Body of pancreas (tissue), 4 donors: ENCODE measurements at regions not wholly inside any gene's neighbourhood (a gene's known extent, or its start where the extent isn't known, plus 50 kb on each side); places are given as distances from the start of the nearest gene placed in this dataset.

ENCODE experiments used
- ATAC-seq: fragments of 150-250 bp; one replicate; pipeline ENCODE4 v1.9.1; 2016
- DNase-seq, 4 donors: peaks; one replicate each; pipeline ENCODE4 v3.0.0-alpha.2; 2019
- H3K27ac ChIP-seq, 4 donors: fragments of 200-600 bp; sonication (generic); 1 replicate in 3 of 4; 2 replicates in 1 of 4; pipeline versions ENCODE4 v1.5.1 to v1.6.1; 2016 to 2019; ENCODE audit warnings: mild to moderate bottlenecking in 1 of 4, mixed read lengths in 1 of 4, moderate library complexity in 1 of 4
- H3K27me3 ChIP-seq, 2 donors: fragments of 200-600 bp; sonication (generic); one replicate each; pipeline ENCODE4 v1.6.0; 2016; ENCODE audit warnings: mild to moderate bottlenecking in 1 of 2
- H3K36me3 ChIP-seq, 2 donors: fragments of 200-600 bp; sonication (generic); replicated peaks in 1 of 2; 2 replicates each; pipeline ENCODE4 v1.5.1; 2016; ENCODE audit warnings: low read depth in 2 of 2; ENCODE audit not compliant: insufficient read depth in 1 of 2
- H3K4me1 ChIP-seq: fragments of 200-600 bp; sonication (generic); one replicate; pipeline ENCODE4 v1.6.0; 2016
- H3K4me3 ChIP-seq, 2 donors: fragments of 200-600 bp; sonication (generic); 1 replicate in 1 of 2; 2 replicates in 1 of 2; pipeline ENCODE4 v1.5.1; 2016 to 2019
- H3K9me3 ChIP-seq, 3 donors: fragments of 200-600 bp; sonication (generic); 1 replicate in 2 of 3; 2 replicates in 1 of 3; pipeline ENCODE4 v1.5.1; 2016
- POLR2A ChIP-seq, 3 donors: fragments of 450-650 bp; IDR thresholded peaks; one replicate each; pipeline ENCODE4 v1.6.1; 2016; ENCODE audit warnings: antibody characterized with exemption in 3 of 3, mild to moderate bottlenecking in 2 of 3
- WGBS, 2 donors: methylation state at CpG; one replicate each; pipeline ENCODE4 v1.1.5; 2017; 5-methylcytosine and 5-hydroxymethylcytosine counted together
- intact Hi-C: fragments of 100-400 bp; cut with DNase I; formaldehyde crosslinking; loops from one replicate; pipeline ENCODE4 v1.15.1; 2023
- TF ChIP-seq, protein P1 (sequence below), 7 experiments: fragments of 450-650 bp in 4 of 7; fragments of 200-600 bp in 3 of 7; sonication (generic) in 3 of 7; IDR thresholded peaks; one replicate each; pipeline ENCODE4 v1.5.1; 2016 to 2019; ENCODE audit warnings: antibody characterized with exemption in 7 of 7

DNA sequence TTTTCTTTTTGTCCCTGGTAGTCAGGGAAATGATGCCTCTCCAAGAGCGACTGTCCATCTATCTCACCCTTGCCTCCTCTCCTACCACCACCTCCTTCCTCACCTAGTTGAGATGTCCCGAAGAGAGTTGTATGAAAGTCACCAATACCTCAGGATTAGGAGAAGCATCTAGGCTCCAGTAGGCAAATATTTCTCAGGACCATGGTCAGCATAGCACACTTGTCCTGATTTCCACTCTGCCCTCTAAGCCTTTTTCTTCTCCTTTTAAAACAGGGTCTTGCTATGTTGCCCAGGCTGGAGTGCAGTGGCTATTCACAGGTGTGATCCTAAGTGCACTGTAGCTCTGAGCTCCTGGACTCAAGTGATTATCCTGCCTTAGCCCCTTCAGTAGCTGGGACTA lies 268.4 kb upstream of the PELI2 start:
- no peak overlapping the region for H3K4me3 ChIP-seq
- no peak for ATAC-seq
- intact Hi-C loops, result no loop called here
- H3K27ac ChIP-seq, result no peak overlapping the region
- no peaks in the 10 kb centered on the region for H3K36me3 ChIP-seq
- no peak for DNase-seq
- no peaks in the 10 kb centered on the region for H3K4me1 ChIP-seq
- H3K9me3 ChIP-seq, result no peaks in the 10 kb centered on the region
- no peak for TF ChIP-seq POLR2A (IDR thresholded peaks at IDR 0.05)
- TF ChIP-seq, protein P1, sequence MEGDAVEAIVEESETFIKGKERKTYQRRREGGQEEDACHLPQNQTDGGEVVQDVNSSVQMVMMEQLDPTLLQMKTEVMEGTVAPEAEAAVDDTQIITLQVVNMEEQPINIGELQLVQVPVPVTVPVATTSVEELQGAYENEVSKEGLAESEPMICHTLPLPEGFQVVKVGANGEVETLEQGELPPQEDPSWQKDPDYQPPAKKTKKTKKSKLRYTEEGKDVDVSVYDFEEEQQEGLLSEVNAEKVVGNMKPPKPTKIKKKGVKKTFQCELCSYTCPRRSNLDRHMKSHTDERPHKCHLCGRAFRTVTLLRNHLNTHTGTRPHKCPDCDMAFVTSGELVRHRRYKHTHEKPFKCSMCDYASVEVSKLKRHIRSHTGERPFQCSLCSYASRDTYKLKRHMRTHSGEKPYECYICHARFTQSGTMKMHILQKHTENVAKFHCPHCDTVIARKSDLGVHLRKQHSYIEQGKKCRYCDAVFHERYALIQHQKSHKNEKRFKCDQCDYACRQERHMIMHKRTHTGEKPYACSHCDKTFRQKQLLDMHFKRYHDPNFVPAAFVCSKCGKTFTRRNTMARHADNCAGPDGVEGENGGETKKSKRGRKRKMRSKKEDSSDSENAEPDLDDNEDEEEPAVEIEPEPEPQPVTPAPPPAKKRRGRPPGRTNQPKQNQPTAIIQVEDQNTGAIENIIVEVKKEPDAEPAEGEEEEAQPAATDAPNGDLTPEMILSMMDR (IDR thresholded peaks at IDR 0.05), result no peak
- H3K27me3 ChIP-seq, result no peaks in the 10 kb centered on the region
- 93 to 100% methylated on average over 2 of the region's 2 CpGs for WGBS, 2 donors

DNA sequence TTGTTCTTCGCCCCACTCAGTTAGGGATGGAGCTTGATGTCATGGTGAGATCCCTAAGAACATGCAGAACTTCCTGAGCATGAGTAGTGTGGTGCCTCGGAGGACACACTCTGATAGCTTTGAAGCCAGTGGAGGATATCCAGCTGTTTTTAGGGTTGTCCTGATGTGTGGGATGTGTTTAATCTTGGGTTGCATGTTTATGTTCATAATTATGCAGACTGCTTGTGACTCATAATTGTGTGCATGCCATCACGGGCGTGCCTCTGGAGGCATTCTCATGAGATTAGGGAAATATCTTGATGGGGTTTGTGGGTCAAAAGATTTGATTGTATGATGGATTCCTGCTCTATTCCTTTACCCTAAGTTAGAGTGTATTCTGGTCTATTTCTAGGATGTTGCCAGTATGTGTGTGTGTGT lies 267.4 kb upstream of the PELI2 start:
- TF ChIP-seq, protein P1 (IDR thresholded peaks at IDR 0.05), result no peak
- TF ChIP-seq POLR2A (IDR thresholded peaks at IDR 0.05), result no peak
- ATAC-seq (no peak), DNase-seq (no peak)
- WGBS, 2 donors, result 79 to 82% methylated on average over 4 of the region's 4 CpGs
- Histone ChIP-seq H3K9me3 (no peaks in the 10 kb centered on the region), H3K4me1 (no peaks in the 10 kb centered on the region), H3K4me3 (no peak overlapping the region), H3K27ac (no peak overlapping the region), H3K36me3 (no peaks in the 10 kb centered on the region), H3K27me3 (no peaks in the 10 kb centered on the region)
- intact Hi-C loops, result no loop called here

GRCh38 chr14:55851301-55851700 lies 266.9 kb upstream of the PELI2 start:
- Histone ChIP-seq H3K27me3 (no peaks in the 10 kb centered on the region), H3K27ac (no peak overlapping the region), H3K4me3 (no peak overlapping the region), H3K36me3 (no peaks in the 10 kb centered on the region), H3K9me3 (no peaks in the 10 kb centered on the region), H3K4me1 (no peaks in the 10 kb centered on the region)
- TF ChIP-seq, protein P1 (IDR thresholded peaks at IDR 0.05), result no peak
- no peak for TF ChIP-seq POLR2A (IDR thresholded peaks at IDR 0.05)
- DNase-seq (no peak), ATAC-seq (no peak)
- 67 to 72% methylated on average over 2 of the region's 2 CpGs for WGBS, 2 donors
- intact Hi-C loops, result no loop called here

DNA sequence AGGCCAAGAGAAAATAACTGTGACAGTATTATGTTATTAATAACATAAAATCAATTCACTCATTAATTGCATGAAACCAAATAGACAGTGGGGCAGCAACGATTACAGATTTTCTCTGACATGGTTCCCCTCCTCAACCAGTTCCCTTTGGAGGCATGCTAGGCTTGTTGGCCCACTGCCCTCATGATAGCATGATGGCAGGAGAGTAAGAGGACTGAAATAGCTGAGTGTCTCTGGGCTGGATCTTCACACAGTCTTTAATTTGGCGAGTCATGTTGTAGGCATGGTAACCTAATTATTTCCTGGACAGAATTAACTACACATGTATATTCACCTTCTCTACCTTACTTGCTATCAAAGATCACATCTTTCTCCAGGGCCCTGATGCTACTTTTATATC lies 266.2 kb upstream of the PELI2 start:
- Histone ChIP-seq H3K4me3 (no peak overlapping the region), H3K9me3 (no peaks in the 10 kb centered on the region), H3K27me3 (no peaks in the 10 kb centered on the region), H3K4me1 (no peaks in the 10 kb centered on the region), H3K36me3 (no peaks in the 10 kb centered on the region), H3K27ac (no peak overlapping the region)
- ATAC-seq (no peak), DNase-seq (no peak)
- TF ChIP-seq, protein P1 (IDR thresholded peaks at IDR 0.05), result no peak
- no peak for TF ChIP-seq POLR2A (IDR thresholded peaks at IDR 0.05)
- 66 to 78% methylated on average over 2 of the region's 2 CpGs for WGBS, 2 donors
- intact Hi-C loops, result no loop called here

DNA sequence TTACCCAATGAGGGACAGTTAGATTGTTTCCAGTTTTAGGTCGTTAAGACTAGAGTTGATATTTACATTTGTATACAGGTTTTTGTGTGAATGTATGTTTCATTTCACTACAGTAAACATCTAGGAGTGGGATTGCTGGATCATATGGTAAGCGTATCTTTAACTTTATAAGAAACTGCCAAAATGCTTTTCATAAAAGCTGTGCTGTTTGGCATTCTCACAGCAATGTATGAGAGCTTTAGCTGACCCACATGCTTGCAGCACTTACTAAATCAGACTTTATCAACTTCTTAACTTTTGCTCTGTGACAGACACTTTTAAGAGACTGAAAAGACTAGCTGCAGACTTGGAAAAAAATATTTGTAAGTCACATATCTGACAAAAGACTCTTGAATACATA lies 262.5 kb upstream of the PELI2 start:
- intact Hi-C loops, result no loop called here
- TF ChIP-seq POLR2A (IDR thresholded peaks at IDR 0.05), result no peak
- TF ChIP-seq, protein P1 (IDR thresholded peaks at IDR 0.05), result no peak
- ATAC-seq (no peak), DNase-seq (no peak)
- H3K9me3 ChIP-seq, result no peaks in the 10 kb centered on the region
- WGBS, 2 donors, result 77 to 80% methylated on average over 2 of the region's 2 CpGs
- no peak overlapping the region for H3K4me3 ChIP-seq
- H3K27me3 ChIP-seq, result no peaks in the 10 kb centered on the region
- H3K4me1 ChIP-seq, result no peaks in the 10 kb centered on the region
- H3K36me3 ChIP-seq, result no peaks in the 10 kb centered on the region
- no peak overlapping the region for H3K27ac ChIP-seq
